Hindlimb muscle (tissue), 1 donor: ENCODE measurements at regions not wholly inside any gene's neighbourhood (a gene's known extent, or its start where the extent isn't known, plus 50 kb on each side); places are given as distances from the start of the nearest gene placed in this dataset.

Experiments used
- DNase-seq: peaks from one replicate; pipeline ENCODE4 v3.0.0-alpha.2; 2013

- no peak for DNase-seq
Observed at GRCh38 chr10:3691482-3691881, 93.5 kb downstream of the KLF6 start.

GRCh38 chr10:3689871-3690510 is 95.0 kb downstream of the KLF6 start:
- no peak for DNase-seq

GRCh38 chr10:3687510-3688081 is 97.4 kb downstream of the KLF6 start:
- no peak for DNase-seq

GRCh38 chr10:3685384-3685783 is 99.6 kb downstream of the KLF6 start:
- DNase-seq = no peak

GRCh38 chr10:3684891-3685290 is 100.1 kb downstream of the KLF6 start:
- no peak for DNase-seq

- no peak for DNase-seq
Observed at GRCh38 chr10:3683560-3683959, 101.4 kb downstream of the KLF6 start.

GRCh38 chr10:3682745-3683144 is 102.3 kb downstream of the KLF6 start:
- no peak for DNase-seq

- no peak for DNase-seq
Observed at GRCh38 chr10:3681642-3682554, 103.1 kb downstream of the KLF6 start.

- DNase-seq = no peak
Observed at GRCh38 chr10:3679950-3680629, 104.9 kb downstream of the KLF6 start.

- DNase-seq = no peak
Observed at GRCh38 chr10:3678629-3679227, 106.3 kb downstream of the KLF6 start.

- no peak for DNase-seq
Observed at GRCh38 chr10:3676564-3676963, 108.4 kb downstream of the KLF6 start.

- no peak for DNase-seq
Observed at GRCh38 chr10:3672220-3672619, 112.8 kb downstream of the KLF6 start.

- no peak for DNase-seq
Observed at GRCh38 chr10:3671386-3671955, 113.5 kb downstream of the KLF6 start.

- DNase-seq = no peak
Observed at GRCh38 chr10:3668966-3669330, 116.1 kb downstream of the KLF6 start.

- DNase-seq = peak; percentile 15
Observed at GRCh38 chr10:3668276-3668965, 116.6 kb downstream of the KLF6 start.

- DNase-seq = no peak
Observed at GRCh38 chr10:3666525-3667302, 118.3 kb downstream of the KLF6 start.

GRCh38 chr10:3665316-3665908 is 119.6 kb downstream of the KLF6 start:
- no peak for DNase-seq

- no peak for DNase-seq
Observed at GRCh38 chr10:3662775-3663174, 122.2 kb downstream of the KLF6 start.

- no peak for DNase-seq
Observed at GRCh38 chr10:3661271-3661670, 123.7 kb downstream of the KLF6 start.

GRCh38 chr10:3660753-3661152 is 124.3 kb downstream of the KLF6 start:
- DNase-seq = no peak
